Peyer's patch (tissue), 4 donors: ENCODE measurements at regions not wholly inside any gene's neighbourhood (a gene's known extent, or its start where the extent isn't known, plus 50 kb on each side); places are given as distances from the start of the nearest gene placed in this dataset.
"Not testable (repeated sequence)": the region's sequence is repeated elsewhere in the genome, so short reads cannot be mapped to it uniquely, and the experiment has no call there.

Experiments used
- DNase-seq, 3 donors: peaks; one replicate each; pipeline ENCODE4 v3.0.0-alpha.2; 2017 to 2019
- H3K27ac ChIP-seq, 4 donors: fragments of 200-600 bp; sonication (generic); one replicate each; pipeline ENCODE4 v1.5.1; 2016 to 2019
- H3K27me3 ChIP-seq, 2 donors: fragments of 200-600 bp; sonication (generic); one replicate each; pipeline ENCODE4 v1.5.1; 2019
- H3K36me3 ChIP-seq, 3 donors: fragments of 200-600 bp; sonication (generic); one replicate each; pipeline ENCODE4 v1.5.1; 2016 to 2019
- H3K4me1 ChIP-seq, 4 donors: fragments of 200-600 bp; sonication (generic); one replicate each; pipeline ENCODE4 v1.5.1; 2016 to 2019
- H3K4me3 ChIP-seq, 4 donors: fragments of 200-600 bp; sonication (generic); 1 replicate in 3 of 4; 2 replicates in 1 of 4; pipeline ENCODE4 v1.5.1; 2016 to 2019; ENCODE audit warnings: mild to moderate bottlenecking in 1 of 4
- H3K9me3 ChIP-seq, 4 donors: fragments of 200-600 bp; sonication (generic); one replicate each; pipeline ENCODE4 v1.5.1; 2016 to 2019; ENCODE audit warnings: mild to moderate bottlenecking in 1 of 4
- POLR2A ChIP-seq, 2 donors: fragments of 450-650 bp; IDR thresholded peaks; one replicate each; pipeline ENCODE4 v1.5.1; 2017; ENCODE audit warnings: antibody characterized with exemption in 2 of 2, mild to moderate bottlenecking in 2 of 2, moderate library complexity in 2 of 2
- TF ChIP-seq, protein P1 (sequence below), 6 experiments: fragments of 450-650 bp in 4 of 6; fragments of 200-600 bp in 2 of 6; sonication (generic) in 1 of 6; IDR thresholded peaks; one replicate each; pipeline ENCODE4 v1.5.1; 2017 to 2019; ENCODE audit warnings: antibody characterized with exemption in 6 of 6, mild to moderate bottlenecking in 3 of 6, moderate library complexity in 1 of 6

DNA sequence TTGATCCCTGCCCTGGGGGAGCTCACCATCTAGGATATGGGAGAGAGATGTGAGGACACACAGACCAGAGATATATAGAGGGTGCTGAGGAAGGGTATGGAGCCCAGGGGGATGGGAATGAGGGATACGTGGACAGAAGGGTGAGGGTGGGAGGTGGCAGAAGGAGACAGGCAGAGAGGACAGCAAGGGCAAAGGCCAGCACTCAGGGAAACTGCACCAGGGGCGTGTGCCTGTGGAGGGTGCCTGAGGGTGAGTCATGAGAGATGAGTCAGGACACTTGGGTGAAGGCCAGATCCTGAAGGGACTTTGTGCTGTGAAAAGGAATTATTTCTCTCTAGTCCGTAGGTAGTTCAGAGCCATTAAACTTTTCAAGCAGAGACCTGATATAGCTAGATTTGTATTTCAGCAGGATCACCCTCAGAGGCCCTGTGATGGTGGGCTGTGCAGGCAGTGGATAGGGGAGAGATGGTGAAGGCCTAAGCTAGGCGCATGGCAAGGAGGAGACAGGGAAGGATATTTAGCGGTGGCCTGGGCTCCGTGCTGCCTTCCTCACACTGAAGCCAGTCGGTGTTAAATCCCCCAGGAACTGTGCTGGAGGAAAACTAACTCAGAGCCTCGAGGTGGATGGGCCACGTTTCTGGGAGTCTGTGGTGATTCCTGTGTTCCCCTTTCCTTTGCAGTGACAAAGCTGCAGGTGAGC is 3075.0 kb downstream of the RPIA start:
- Histone ChIP-seq H3K4me3 (peak overlapping the region in 2 of 4 donors; percentile 40 to 45), H3K27ac (peak overlapping the region in 3 of 4 donors; percentile 40 to 86 (median 67))
- DNase-seq = peak in 2 of 3 donors; percentile 84 to 92
- not testable (repeated sequence) for H3K4me1 ChIP-seq, H3K9me3 ChIP-seq, H3K36me3 ChIP-seq, H3K27me3 ChIP-seq
- peak in 1 of 2 donors; percentile 31 for TF ChIP-seq POLR2A (IDR thresholded peaks at IDR 0.05)

GRCh38 chr2:91768301-91768700 is 3076.8 kb downstream of the RPIA start:
- H3K27ac ChIP-seq, H3K27me3 ChIP-seq, H3K4me1 ChIP-seq, H3K36me3 ChIP-seq, DNase-seq, H3K9me3 ChIP-seq: not testable (repeated sequence)
- peak overlapping the region in 2 of 4 donors; percentile 27 to 40 for H3K4me3 ChIP-seq

DNA sequence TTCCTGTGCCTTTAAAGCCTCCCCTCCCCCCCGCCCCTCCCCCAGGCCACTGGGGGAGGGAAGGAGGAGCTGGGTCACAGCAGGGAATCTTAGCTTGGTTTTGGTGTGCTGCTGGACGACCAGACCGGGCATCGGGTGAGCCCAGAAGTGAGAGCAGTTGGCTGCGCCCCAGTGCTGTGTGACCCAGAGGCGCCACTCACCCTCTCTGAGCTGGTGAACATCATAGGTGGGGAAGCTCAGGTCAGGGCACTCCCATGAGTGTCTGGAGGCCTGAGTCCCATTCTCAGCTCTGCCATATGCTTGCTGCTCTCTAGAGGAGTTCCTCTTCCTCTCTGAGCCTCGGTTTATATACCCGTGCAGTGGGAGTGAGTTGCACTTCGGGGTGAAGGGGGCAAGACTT is 3077.5 kb downstream of the RPIA start:
- H3K4me1 ChIP-seq, H3K36me3 ChIP-seq, H3K27me3 ChIP-seq, H3K9me3 ChIP-seq, DNase-seq, H3K27ac ChIP-seq: not testable (repeated sequence)
- peak overlapping the region in 2 of 4 donors; percentile 27 to 40 for H3K4me3 ChIP-seq

DNA sequence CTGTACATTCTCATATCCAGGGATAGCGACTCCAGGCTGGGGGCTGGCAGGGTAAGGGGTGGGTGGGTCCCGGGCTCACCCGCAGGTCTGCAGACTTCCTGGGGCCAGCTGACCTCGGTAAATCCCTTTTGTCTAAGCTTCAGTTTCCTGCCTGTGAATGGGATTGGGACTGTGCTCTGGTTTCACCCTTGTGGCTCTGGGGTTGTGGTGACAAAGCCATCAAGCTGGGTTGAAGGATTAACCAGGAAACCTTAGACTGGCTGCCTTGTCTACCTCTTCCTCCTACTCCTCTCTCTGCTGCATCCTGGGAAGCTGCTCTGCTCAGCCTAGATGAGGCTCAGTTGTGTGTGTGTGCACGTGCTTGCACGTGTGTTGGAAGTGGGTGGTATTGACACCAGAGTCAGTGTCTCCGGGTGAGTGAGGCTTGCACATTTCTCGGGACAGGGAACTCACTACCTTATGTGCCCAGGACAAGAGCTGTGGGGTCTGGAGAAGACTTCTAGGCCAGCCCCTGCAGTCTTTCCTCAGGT is 3078.6 kb downstream of the RPIA start:
- H3K27me3 ChIP-seq, H3K4me1 ChIP-seq, H3K27ac ChIP-seq, H3K9me3 ChIP-seq, DNase-seq, H3K36me3 ChIP-seq: not testable (repeated sequence)
- peak overlapping the region in 2 of 4 donors; percentile 2 to 40 for H3K4me3 ChIP-seq

DNA sequence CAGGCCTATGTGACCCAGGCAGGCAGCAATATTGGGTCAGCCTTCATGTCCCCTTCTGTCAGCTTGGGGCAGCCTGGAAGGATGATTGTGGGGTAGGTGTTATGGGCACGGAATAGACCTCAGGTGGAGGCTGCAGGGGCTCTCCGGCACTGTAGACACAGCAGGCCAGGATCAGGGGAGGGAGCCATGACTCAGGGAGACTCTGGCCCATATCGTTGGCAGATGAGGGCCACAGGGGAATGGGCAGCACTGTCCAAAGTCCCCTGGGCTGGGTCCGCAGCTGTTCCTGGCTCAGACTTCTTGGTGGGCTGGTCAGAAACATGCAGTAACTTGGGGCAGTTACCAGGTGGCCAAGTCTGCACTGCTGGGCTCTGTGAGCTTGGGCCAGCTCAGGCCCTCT is 3080.1 kb downstream of the RPIA start:
- peak in 2 of 3 donors; percentile 63 to 70 for DNase-seq
- H3K36me3 ChIP-seq, H3K27me3 ChIP-seq, H3K4me1 ChIP-seq, H3K4me3 ChIP-seq, H3K9me3 ChIP-seq: not testable (repeated sequence)
- TF ChIP-seq POLR2A (IDR thresholded peaks at IDR 0.05) = peak in 1 of 2 donors; percentile 24
- peak overlapping the region in 2 of 4 donors; percentile 62 to 84 for H3K27ac ChIP-seq

DNA sequence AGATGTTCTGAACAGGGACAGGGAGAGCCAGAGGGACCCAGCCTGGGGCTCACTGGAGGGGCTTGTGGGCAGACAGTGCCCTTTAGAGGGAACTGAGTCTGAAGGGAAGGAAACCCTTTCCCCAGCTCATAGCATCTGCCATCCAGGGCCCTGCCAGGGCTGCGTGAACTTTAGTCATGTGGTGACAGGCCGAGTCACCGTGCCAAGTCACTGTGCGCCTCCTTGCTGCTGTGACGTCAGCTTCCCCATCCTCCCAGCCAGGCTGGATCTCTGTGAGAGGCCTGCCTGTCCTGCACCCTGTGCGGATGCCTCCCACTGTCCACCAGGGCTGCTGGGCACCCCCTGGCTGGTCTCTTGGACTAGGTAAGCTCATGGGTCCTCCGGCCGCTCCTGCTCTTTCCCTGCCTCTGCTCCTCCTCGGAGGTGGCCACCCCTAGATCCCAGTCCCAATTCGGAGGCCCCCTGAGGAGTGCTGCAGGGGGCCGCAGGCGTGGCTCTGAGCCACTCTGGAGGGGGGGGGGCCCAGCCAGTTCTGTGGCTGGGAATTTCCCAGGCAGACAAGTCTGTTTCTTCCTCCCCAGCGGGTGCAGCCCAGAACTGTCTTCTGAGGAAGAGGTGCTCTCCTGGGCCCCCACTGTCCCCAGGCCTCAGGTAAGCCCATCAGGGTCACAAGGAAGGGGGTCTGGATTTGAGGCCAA is 3080.9 kb downstream of the RPIA start:
- not testable (repeated sequence) for H3K27me3 ChIP-seq, H3K36me3 ChIP-seq, H3K4me1 ChIP-seq, H3K9me3 ChIP-seq, H3K4me3 ChIP-seq
- H3K27ac ChIP-seq = peak overlapping the region in 2 of 4 donors; percentile 63 to 84
- TF ChIP-seq, protein P1, sequence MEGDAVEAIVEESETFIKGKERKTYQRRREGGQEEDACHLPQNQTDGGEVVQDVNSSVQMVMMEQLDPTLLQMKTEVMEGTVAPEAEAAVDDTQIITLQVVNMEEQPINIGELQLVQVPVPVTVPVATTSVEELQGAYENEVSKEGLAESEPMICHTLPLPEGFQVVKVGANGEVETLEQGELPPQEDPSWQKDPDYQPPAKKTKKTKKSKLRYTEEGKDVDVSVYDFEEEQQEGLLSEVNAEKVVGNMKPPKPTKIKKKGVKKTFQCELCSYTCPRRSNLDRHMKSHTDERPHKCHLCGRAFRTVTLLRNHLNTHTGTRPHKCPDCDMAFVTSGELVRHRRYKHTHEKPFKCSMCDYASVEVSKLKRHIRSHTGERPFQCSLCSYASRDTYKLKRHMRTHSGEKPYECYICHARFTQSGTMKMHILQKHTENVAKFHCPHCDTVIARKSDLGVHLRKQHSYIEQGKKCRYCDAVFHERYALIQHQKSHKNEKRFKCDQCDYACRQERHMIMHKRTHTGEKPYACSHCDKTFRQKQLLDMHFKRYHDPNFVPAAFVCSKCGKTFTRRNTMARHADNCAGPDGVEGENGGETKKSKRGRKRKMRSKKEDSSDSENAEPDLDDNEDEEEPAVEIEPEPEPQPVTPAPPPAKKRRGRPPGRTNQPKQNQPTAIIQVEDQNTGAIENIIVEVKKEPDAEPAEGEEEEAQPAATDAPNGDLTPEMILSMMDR (IDR thresholded peaks at IDR 0.05) = peak in 1 of 6 experiments; percentile 4
- peak in 1 of 2 donors; percentile 46 for TF ChIP-seq POLR2A (IDR thresholded peaks at IDR 0.05)
- peak in 2 of 3 donors; percentile 70 to 80 for DNase-seq

DNA sequence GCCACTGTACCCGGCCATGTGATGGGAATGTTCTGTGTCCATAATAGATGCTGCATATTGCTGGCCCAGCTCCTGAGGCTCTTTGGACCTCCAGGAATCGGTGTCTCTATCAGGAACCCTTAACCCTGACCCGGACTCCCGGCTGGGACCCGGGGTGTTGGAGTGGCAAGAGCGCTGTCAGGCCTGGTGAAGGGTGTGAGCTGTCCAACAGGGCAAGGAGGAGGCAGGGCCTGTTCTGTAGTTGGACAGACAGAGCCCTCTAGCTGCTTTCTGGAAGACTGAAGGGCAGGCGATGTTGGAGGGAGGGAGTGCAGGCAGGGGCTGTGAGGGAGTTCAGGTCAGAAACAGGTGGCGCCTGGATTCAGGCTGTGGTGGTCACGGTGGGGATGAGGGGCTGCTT is 3082.3 kb downstream of the RPIA start:
- H3K4me3 ChIP-seq, H3K4me1 ChIP-seq: not testable (repeated sequence)
- TF ChIP-seq, protein P1 (IDR thresholded peaks at IDR 0.05) = peak in 1 of 6 experiments; percentile 4

GRCh38 chr2:91775193-91775592 is 3083.7 kb downstream of the RPIA start:
- H3K9me3 ChIP-seq, H3K4me3 ChIP-seq, H3K4me1 ChIP-seq, H3K36me3 ChIP-seq, H3K27ac ChIP-seq, DNase-seq, H3K27me3 ChIP-seq: not testable (repeated sequence)

More for the DNA sequence above, 3082.3 kb downstream of the RPIA start:
- H3K27me3 ChIP-seq, H3K9me3 ChIP-seq, H3K27ac ChIP-seq, H3K36me3 ChIP-seq, DNase-seq: not testable (repeated sequence)

- H3K9me3 ChIP-seq, H3K4me3 ChIP-seq, DNase-seq, H3K4me1 ChIP-seq, H3K27ac ChIP-seq, H3K36me3 ChIP-seq, H3K27me3 ChIP-seq: not testable (repeated sequence)
Measured at GRCh38 chr2:91780324-91780723, 3088.9 kb downstream of the RPIA start.

GRCh38 chr2:91809391-91809790 is 3061.8 kb upstream of the TEKT4 start:
- not testable (repeated sequence) for H3K9me3 ChIP-seq, H3K4me1 ChIP-seq, H3K27ac ChIP-seq, H3K36me3 ChIP-seq, DNase-seq, H3K27me3 ChIP-seq
- peak overlapping the region in 2 of 4 donors; percentile 34 to 46 for H3K4me3 ChIP-seq
